ENCODE measurements at regions not wholly inside any gene's neighbourhood (a gene's known extent, or its start where the extent isn't known, plus 50 kb on each side); places are given as distances from the start of the nearest gene placed in this dataset.

DNA sequence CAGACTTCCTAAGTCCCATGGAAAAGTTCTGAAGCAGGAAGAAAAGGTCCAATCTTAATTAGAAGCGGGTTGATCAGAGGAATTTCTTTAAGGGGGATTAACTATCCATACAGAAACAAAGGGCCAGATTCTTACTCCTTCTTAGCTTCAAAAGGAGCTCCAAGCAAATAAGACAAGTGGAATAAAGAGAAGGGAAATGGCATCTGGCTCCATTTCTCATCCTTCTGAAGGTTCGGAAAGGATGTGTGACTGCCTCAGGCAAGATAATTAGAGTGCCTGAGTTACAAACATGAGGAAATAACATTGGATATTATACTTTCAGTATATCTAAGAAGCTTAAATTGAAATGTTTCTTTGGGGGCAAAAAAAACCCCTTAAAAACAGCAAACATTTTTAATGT lies 88.1 kb upstream of the ADAMTS19 start:
- H3K9me3 ChIP-seq (replicated peaks; ENCODE audit: control insufficient read depth, insufficient read depth, low read length): no peaks in the 10 kb centered on the region
- CTCF ChIA-PET: interaction anchor here (0.9 kb wide), 1 partner anchor 9 kb away, joined by 4 read pairs; no protein-coding TSS in a partner anchor
- no peak for DNase-seq (ENCODE audit: low read depth, low spot score)
- H2AFZ ChIP-seq (ENCODE audit: low read depth, low read length): no peak overlapping the region
- intact Hi-C loops (cut with micrococcal nuclease) (no loop called here), dilution Hi-C loops (cut with MboI; ENCODE audit: extremely low pct_ligation_motif_present, low sequenced_read_pairs) (no loop called here)
- H4K20me1 ChIP-seq (replicated peaks; ENCODE audit: control insufficient read depth, extremely low read depth, insufficient read depth, low read length): no peaks in the 10 kb centered on the region
- H3K4me1 ChIP-seq (ENCODE audit: control insufficient read depth, extremely low read depth, insufficient read depth, low read length): no peaks in the 10 kb centered on the region
- H3K27me3 ChIP-seq (ENCODE audit: control insufficient read depth in 2 of 2, insufficient read depth in 2 of 2, low read length in 2 of 2): no peaks in the 10 kb centered on the region
- H3K4me2 ChIP-seq (ENCODE audit: insufficient read depth, low read length): no peak overlapping the region
- no peak overlapping the region for H3K4me3 ChIP-seq (replicated peaks in 1 of 3; ENCODE audit: insufficient read depth in 1 of 3, low read depth in 1 of 3, low read length in 3 of 3)
- FAIRE-seq: no peak
- H3K27ac ChIP-seq (ENCODE audit: insufficient read depth, low read depth, low read length): no peak overlapping the region
- TF ChIP-seq POLR2A (IDR thresholded peaks at IDR 0.05; ENCODE audit: low read depth, low read length) (no peak), EZH2 (IDR thresholded peaks at IDR 0.05; ENCODE audit: borderline replicate concordance, low read depth, low read length, severe bottlenecking) (no peak), MAX (IDR thresholded peaks at IDR 0.05; ENCODE audit: insufficient read depth, insufficient read length) (no peak), FOS (IDR thresholded peaks at IDR 0.05; ENCODE audit: borderline replicate concordance, insufficient read depth, low read length) (no peak), POLR2AphosphoS5 (IDR thresholded peaks at IDR 0.05; ENCODE audit: insufficient read depth, low read depth, low read length) (no peak), MYC (IDR thresholded peaks at IDR 0.05; ENCODE audit: low read depth, low read length) (no peak), JUN (IDR thresholded peaks at IDR 0.05; ENCODE audit: borderline replicate concordance, insufficient read depth, insufficient read length, low read depth) (no peak), GATA2 (IDR thresholded peaks at IDR 0.05; ENCODE audit: insufficient read depth, insufficient read length, low read depth, low read length) (no peak)
- TF ChIP-seq, protein P1, sequence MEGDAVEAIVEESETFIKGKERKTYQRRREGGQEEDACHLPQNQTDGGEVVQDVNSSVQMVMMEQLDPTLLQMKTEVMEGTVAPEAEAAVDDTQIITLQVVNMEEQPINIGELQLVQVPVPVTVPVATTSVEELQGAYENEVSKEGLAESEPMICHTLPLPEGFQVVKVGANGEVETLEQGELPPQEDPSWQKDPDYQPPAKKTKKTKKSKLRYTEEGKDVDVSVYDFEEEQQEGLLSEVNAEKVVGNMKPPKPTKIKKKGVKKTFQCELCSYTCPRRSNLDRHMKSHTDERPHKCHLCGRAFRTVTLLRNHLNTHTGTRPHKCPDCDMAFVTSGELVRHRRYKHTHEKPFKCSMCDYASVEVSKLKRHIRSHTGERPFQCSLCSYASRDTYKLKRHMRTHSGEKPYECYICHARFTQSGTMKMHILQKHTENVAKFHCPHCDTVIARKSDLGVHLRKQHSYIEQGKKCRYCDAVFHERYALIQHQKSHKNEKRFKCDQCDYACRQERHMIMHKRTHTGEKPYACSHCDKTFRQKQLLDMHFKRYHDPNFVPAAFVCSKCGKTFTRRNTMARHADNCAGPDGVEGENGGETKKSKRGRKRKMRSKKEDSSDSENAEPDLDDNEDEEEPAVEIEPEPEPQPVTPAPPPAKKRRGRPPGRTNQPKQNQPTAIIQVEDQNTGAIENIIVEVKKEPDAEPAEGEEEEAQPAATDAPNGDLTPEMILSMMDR (IDR thresholded peaks at IDR 0.05; ENCODE audit: extremely low read depth in 1 of 2, insufficient read depth in 1 of 2, low read depth in 1 of 2, low read length in 2 of 2): no peak
- no peaks in the 10 kb centered on the region for H3K79me2 ChIP-seq (ENCODE audit: control insufficient read depth, insufficient read depth, low read length)
- H3K9ac ChIP-seq (replicated peaks; ENCODE audit: extremely low read depth, insufficient read depth, low read length): no peak overlapping the region
- H3K9me1 ChIP-seq (replicated peaks; ENCODE audit: control insufficient read depth, extremely low read depth, insufficient read depth, low read length): no peaks in the 10 kb centered on the region
- POLR2A ChIA-PET: no interaction called here
- BruUV-seq (replicated peaks): no TSS peak
- H3K36me3 ChIP-seq (ENCODE audit: control insufficient read depth in 2 of 2, extremely low read depth in 1 of 2, insufficient read depth in 2 of 2, low read length in 2 of 2): no peaks in the 10 kb centered on the region
